Activated B cell treated with CpG ODN at 0.5 μM for 24 hours (primary cell): ENCODE measurements at regions not wholly inside any gene's neighbourhood (a gene's known extent, or its start where the extent isn't known, plus 50 kb on each side); places are given as distances from the start of the nearest gene placed in this dataset.

Experiments
- ATAC-seq: fragments of 200-7000 bp; cut with Tn5 transposase; one replicate; pipeline ENCODE4 v1.10.0; 2021; ENCODE audit warnings: low read depth, mild to moderate bottlenecking, moderate library complexity
- CTCF ChIA-PET: fragments of 350-600 bp; sonication (Branson Sonifier 250); formaldehyde crosslinking; loops from one replicate; lab custom pipeline; 2021; ENCODE audit warnings: antibody characterized with exemption; lab: Charles Lee
- POLR2A ChIA-PET: fragments of 350-600 bp; sonication (Branson Sonifier 250); formaldehyde crosslinking; loops from one replicate; lab custom pipeline; 2021; ENCODE audit warnings: antibody characterized with exemption; lab: Charles Lee
- DNase-seq: peaks from one replicate; pipeline ENCODE4 v3.0.0; 2022
- H3K27ac Mint-ChIP-seq: one replicate; pipeline ENCODE4 v1.8.0; 2020; ENCODE audit warnings: mixed read lengths
- H3K27me3 Mint-ChIP-seq: one replicate; pipeline ENCODE4 v1.8.0; 2021; ENCODE audit warnings: mixed read lengths
- H3K36me3 Mint-ChIP-seq: one replicate; pipeline ENCODE4 v1.8.0; 2021; ENCODE audit warnings: low read depth, mixed read lengths
- H3K4me1 Mint-ChIP-seq: one replicate; pipeline ENCODE4 v1.8.0; 2021; ENCODE audit warnings: mixed read lengths
- H3K4me3 Mint-ChIP-seq: one replicate; pipeline ENCODE4 v1.8.0; 2020; ENCODE audit warnings: mild to moderate bottlenecking, mixed read lengths
- H3K9me3 Mint-ChIP-seq: one replicate; pipeline ENCODE4 v1.8.0; 2020; ENCODE audit warnings: mixed read lengths
- intact Hi-C: fragments of 100-400 bp; cut with micrococcal nuclease; formaldehyde crosslinking; loops from one replicate; pipeline ENCODE4 v1.15.1; 2024
- TF ChIP-seq, protein P1 (sequence below): fragments of 200-600 bp; IDR thresholded peaks from one replicate; pipeline ENCODE4 v1.8.0; 2022; ENCODE audit warnings: antibody characterized with exemption, mild to moderate bottlenecking

DNA sequence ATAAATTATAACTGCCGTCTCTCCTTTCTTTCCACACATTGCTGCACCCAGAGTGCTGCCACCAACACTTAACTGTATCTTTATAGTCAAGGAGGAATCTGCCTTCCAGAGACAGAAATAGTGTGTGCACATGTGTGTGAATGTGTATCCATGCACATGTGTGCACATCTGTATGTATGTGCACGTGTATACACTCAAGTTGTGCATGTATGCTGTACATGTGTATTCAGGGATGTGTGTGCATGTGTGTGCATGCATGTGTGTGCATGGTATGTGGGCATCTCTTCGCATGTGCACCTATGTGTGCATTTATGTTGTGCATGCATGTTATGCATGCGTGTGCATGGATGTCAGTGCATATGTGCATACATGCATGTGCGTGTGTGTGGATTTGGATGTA lies 253.3 kb downstream of the KLF6 start:
- H3K4me1 Mint-ChIP-seq: no peaks in the 10 kb centered on the region
- no peaks in the 10 kb centered on the region for H3K36me3 Mint-ChIP-seq
- H3K27ac Mint-ChIP-seq: no peak overlapping the region
- H3K27me3 Mint-ChIP-seq: no peaks in the 10 kb centered on the region
- H3K4me3 Mint-ChIP-seq: no peak overlapping the region
- ATAC-seq (no peak), DNase-seq (no peak)
- TF ChIP-seq, protein P1, sequence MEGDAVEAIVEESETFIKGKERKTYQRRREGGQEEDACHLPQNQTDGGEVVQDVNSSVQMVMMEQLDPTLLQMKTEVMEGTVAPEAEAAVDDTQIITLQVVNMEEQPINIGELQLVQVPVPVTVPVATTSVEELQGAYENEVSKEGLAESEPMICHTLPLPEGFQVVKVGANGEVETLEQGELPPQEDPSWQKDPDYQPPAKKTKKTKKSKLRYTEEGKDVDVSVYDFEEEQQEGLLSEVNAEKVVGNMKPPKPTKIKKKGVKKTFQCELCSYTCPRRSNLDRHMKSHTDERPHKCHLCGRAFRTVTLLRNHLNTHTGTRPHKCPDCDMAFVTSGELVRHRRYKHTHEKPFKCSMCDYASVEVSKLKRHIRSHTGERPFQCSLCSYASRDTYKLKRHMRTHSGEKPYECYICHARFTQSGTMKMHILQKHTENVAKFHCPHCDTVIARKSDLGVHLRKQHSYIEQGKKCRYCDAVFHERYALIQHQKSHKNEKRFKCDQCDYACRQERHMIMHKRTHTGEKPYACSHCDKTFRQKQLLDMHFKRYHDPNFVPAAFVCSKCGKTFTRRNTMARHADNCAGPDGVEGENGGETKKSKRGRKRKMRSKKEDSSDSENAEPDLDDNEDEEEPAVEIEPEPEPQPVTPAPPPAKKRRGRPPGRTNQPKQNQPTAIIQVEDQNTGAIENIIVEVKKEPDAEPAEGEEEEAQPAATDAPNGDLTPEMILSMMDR: no peak
- CTCF ChIA-PET: no interaction called here
- POLR2A ChIA-PET: no interaction called here
- H3K9me3 Mint-ChIP-seq: no peaks in the 10 kb centered on the region
- intact Hi-C loops: no loop called here

DNA sequence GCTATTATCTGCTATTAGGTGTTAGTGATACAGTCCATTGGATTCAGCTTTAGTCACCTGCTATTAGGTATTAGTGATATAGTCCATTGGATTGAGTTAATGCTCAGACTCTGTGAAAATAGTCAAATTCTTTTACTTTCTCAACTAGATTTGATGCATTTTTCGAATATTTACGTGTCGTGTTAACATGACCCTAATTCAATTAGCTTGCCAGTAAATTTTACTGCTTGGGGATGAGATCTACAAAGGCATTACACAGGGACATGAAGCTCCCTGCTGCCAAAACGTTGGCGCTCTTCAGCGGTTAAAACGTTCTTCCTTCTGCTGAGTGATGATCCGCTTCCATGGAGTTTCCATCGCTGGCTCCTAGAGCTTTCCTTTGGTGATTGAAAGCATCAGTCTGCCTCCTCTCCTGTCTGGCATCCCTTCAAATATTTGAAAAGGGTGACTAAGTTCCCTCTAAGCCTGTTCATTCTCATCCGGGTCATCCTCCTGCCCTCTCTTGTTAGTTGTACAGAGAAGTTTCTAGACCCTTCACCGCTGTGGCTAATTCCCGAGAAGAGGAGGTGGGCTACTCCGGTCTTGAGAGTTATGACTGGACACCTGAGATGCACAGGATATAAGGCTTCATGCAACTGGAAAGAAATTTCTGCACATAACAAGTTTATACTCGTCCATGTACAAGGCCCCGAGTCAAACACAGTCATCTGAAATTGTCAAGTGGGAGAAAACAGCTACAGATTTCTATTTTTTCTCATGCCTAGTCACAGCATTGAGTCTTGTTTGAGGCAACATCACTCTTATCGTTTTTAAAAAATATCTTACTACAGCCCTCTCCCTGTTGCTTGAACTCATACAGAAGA lies 254.0 kb downstream of the KLF6 start:
- Mint-ChIP-seq H3K27me3 (no peaks in the 10 kb centered on the region), H3K4me1 (no peaks in the 10 kb centered on the region), H3K4me3 (no peak overlapping the region), H3K9me3 (no peaks in the 10 kb centered on the region), H3K27ac (no peak overlapping the region), H3K36me3 (no peaks in the 10 kb centered on the region)
- TF ChIP-seq, protein P1: no peak
- intact Hi-C loops: no loop called here
- ChIA-PET CTCF (no interaction called here), POLR2A (no interaction called here)
- DNase-seq: no peak
- no peak for ATAC-seq

DNA sequence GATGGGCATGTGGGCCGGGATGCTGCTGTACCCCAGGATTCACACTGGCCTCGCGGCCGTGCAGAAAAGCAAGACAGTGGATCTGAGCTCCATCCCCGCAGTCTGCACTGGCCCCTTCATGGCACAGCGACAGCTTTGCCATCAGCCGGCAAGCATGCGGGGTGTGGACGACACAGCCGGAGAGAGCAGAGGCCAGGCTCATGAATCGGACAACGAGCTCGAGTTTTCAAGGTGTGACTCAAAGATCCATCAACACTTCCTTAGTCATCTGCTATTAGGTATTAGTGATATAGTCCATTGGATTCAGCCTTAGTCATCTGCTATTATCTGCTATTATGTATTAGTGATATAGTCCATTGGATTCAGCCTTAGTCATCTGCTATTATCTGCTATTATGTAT lies 254.7 kb downstream of the KLF6 start:
- no peaks in the 10 kb centered on the region for H3K36me3 Mint-ChIP-seq
- TF ChIP-seq, protein P1: no peak

DNA sequence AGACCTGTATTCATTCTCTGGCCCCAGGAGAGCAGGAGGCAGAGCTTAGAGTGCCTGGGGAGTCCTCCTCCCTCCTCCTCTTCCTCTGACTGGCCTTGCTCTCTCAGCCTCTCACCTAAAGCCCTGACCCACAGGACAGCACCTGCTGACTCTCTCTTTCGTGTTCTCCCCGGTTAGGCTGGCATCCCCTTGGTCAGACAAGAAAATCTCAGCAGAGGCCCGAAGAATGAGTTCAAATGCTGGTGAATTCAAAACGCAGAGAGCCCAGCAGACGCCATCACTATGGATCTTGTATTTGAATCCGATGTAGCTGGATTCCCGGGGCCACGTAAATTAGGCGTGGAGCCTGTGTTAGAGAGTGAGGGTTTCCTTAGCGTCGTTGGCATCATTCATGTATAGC lies 255.3 kb downstream of the KLF6 start:
- Mint-ChIP-seq H3K4me3 (no peak overlapping the region), H3K27me3 (no peaks in the 10 kb centered on the region), H3K27ac (no peak overlapping the region), H3K4me1 (no peaks in the 10 kb centered on the region), H3K36me3 (no peaks in the 10 kb centered on the region), H3K9me3 (no peaks in the 10 kb centered on the region)
- CTCF ChIA-PET: no interaction called here
- POLR2A ChIA-PET: no interaction called here
- TF ChIP-seq, protein P1: no peak
- ATAC-seq: no peak
- intact Hi-C loops: no loop called here
- DNase-seq: no peak

More for the DNA sequence above, 254.7 kb downstream of the KLF6 start:
- Mint-ChIP-seq H3K9me3 (no peaks in the 10 kb centered on the region), H3K27me3 (no peaks in the 10 kb centered on the region), H3K27ac (no peak overlapping the region), H3K4me3 (no peak overlapping the region), H3K4me1 (no peaks in the 10 kb centered on the region)
- ChIA-PET POLR2A (no interaction called here), CTCF (no interaction called here)
- intact Hi-C loops: no loop called here
- ATAC-seq (no peak), DNase-seq (no peak)

DNA sequence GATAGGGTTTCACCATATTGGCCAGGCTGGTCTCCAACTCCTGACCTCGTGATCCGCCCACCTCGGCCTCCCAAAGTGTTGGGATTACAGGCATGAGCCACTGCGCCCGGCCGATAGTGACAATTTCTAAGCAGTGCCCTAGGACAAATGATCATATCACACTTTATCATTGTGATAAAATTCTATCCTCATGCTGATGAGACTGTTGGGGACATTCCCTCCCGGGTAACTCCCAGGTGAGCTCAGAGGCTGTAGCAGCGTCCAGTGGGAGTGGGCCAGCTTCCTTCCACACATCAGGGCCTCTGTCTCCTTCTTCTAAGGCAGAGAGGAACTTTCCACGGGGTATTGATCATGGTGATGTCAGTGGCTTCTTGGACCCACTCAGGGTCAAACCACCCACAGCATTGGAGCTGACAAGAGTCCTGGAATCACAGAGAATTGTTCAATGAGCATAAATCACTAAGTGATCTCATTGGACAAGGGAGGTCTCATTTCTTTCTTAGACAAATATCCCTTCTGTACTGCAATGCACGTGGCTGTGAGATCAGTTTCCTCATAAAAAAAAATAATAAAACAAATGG lies 256.1 kb downstream of the KLF6 start:
- Mint-ChIP-seq H3K4me1 (no peaks in the 10 kb centered on the region), H3K27me3 (no peaks in the 10 kb centered on the region), H3K4me3 (no peak overlapping the region), H3K9me3 (no peaks in the 10 kb centered on the region), H3K27ac (no peak overlapping the region), H3K36me3 (no peaks in the 10 kb centered on the region)
- no peak for ATAC-seq
- intact Hi-C loops: no loop called here
- TF ChIP-seq, protein P1: no peak
- CTCF ChIA-PET: no interaction called here
- POLR2A ChIA-PET: no interaction called here
- no peak for DNase-seq
